Thyroid gland (tissue), 4 donors: ENCODE measurements at regions not wholly inside any gene's neighbourhood (a gene's known extent, or its start where the extent isn't known, plus 50 kb on each side); places are given as distances from the start of the nearest gene placed in this dataset.

Experiments
- POLR2A ChIP-seq, 2 donors: fragments of 450-650 bp; IDR thresholded peaks; one replicate each; pipeline ENCODE4 v1.6.1; 2017; ENCODE audit warnings: antibody characterized with exemption in 2 of 2, mild to moderate bottlenecking in 2 of 2, moderate library complexity in 1 of 2
- TF ChIP-seq, protein P1 (sequence below), 6 experiments: fragments of 200-600 bp in 3 of 6; fragments of 450-650 bp in 3 of 6; sonication (generic) in 3 of 6; IDR thresholded peaks; one replicate each; pipeline ENCODE4 v1.5.1; 2016 to 2019; ENCODE audit warnings: antibody characterized with exemption in 6 of 6, mild to moderate bottlenecking in 2 of 6, inconsistent platforms in 1 of 6, moderate library complexity in 1 of 6

DNA sequence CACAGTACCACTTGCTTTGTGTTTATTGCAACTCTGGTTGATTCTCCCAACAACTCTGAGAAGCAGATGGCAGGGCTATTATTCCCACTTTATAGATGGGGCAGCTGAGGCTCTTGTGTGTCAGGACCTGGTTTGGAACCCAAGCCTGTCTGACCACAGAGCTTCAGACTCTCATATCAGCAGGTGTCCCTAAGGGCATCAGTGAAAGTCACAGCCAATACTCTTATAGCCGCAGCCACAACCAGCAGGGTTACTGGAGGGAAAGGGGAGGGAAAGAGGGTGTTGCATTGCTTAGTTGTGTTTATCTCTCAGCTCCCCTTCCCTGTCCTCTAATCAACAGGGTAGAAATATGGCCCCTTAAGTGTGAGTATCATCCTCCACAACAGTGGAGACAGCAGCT, 304.0 kb downstream of the RRAGC start:
- TF ChIP-seq, protein P1, sequence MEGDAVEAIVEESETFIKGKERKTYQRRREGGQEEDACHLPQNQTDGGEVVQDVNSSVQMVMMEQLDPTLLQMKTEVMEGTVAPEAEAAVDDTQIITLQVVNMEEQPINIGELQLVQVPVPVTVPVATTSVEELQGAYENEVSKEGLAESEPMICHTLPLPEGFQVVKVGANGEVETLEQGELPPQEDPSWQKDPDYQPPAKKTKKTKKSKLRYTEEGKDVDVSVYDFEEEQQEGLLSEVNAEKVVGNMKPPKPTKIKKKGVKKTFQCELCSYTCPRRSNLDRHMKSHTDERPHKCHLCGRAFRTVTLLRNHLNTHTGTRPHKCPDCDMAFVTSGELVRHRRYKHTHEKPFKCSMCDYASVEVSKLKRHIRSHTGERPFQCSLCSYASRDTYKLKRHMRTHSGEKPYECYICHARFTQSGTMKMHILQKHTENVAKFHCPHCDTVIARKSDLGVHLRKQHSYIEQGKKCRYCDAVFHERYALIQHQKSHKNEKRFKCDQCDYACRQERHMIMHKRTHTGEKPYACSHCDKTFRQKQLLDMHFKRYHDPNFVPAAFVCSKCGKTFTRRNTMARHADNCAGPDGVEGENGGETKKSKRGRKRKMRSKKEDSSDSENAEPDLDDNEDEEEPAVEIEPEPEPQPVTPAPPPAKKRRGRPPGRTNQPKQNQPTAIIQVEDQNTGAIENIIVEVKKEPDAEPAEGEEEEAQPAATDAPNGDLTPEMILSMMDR (IDR thresholded peaks at IDR 0.05) = no peak
- TF ChIP-seq POLR2A (IDR thresholded peaks at IDR 0.05) = no peak
